SK-N-SH treated with all-trans-retinoic acid at 6 μM for 48 hours (cell line): ENCODE measurements at regions not wholly inside any gene's neighbourhood (a gene's known extent, or its start where the extent isn't known, plus 50 kb on each side); places are given as distances from the start of the nearest gene placed in this dataset.

Experiments
- ARNTL ChIP-seq: fragments of 450-650 bp; formaldehyde crosslinking; IDR thresholded peaks from 2 replicates; pipeline ENCODE4 v1.5.0; 2020; ENCODE audit warnings: low read depth, mild to moderate bottlenecking, moderate library complexity, borderline replicate concordance
- CREB5 ChIP-seq: fragments of 250-450 bp; sonication (Bioruptor Pico); IDR thresholded peaks from 2 replicates; pipeline ENCODE4 v1.5.1; 2020; ENCODE audit warnings: low read depth, mild to moderate bottlenecking, moderate library complexity
- CSDC2 ChIP-seq: fragments of 250-450 bp; sonication (Bioruptor Pico); IDR thresholded peaks from 2 replicates; pipeline ENCODE4 v1.5.0; 2020; ENCODE audit warnings: mild to moderate bottlenecking, moderate library complexity
- OSR1 ChIP-seq: fragments of 250-450 bp; sonication (Bioruptor Pico); IDR thresholded peaks from 2 replicates; pipeline ENCODE4 v1.8.0; 2022; ENCODE audit warnings: moderate library complexity, mild to moderate bottlenecking, inconsistent platforms
- POU6F1 ChIP-seq: fragments of 250-450 bp; sonication (Bioruptor Pico); IDR thresholded peaks from 2 replicates; pipeline ENCODE4 v1.8.0; 2021; ENCODE audit warnings: low read depth, mild to moderate bottlenecking, moderate library complexity, borderline replicate concordance
- TCF4 ChIP-seq: fragments of 250-450 bp; sonication (Bioruptor Pico); IDR thresholded peaks from 2 replicates; pipeline ENCODE4 v1.8.0; 2021; ENCODE audit warnings: mild to moderate bottlenecking, moderate library complexity, borderline replicate concordance
- TSHZ2 ChIP-seq: fragments of 250-450 bp; sonication (Bioruptor Pico); IDR thresholded peaks from 2 replicates; pipeline ENCODE4 v1.5.0; 2020; ENCODE audit warnings: mild to moderate bottlenecking, moderate library complexity
- ZNF565 ChIP-seq: fragments of 450-650 bp; formaldehyde crosslinking; conservative IDR thresholded peaks from 2 replicates; pipeline ENCODE4 v1.5.0; 2020; ENCODE audit warnings: low read depth, mild to moderate bottlenecking, moderate library complexity
- ZNF8 ChIP-seq: fragments of 450-650 bp; formaldehyde crosslinking; IDR thresholded peaks from 2 replicates; pipeline ENCODE4 v1.5.0; 2020; ENCODE audit warnings: mild to moderate bottlenecking, moderate library complexity
- TF ChIP-seq, protein P1 (sequence below): fragments of 250-450 bp; sonication (Bioruptor Pico); IDR thresholded peaks from 2 replicates; pipeline ENCODE4 v1.8.0; 2020; ENCODE audit warnings: mild to moderate bottlenecking, moderate library complexity, borderline replicate concordance

- TF ChIP-seq CREB5 (CRISPR knock-in tag) (no peak), CSDC2 (CRISPR knock-in tag) (no peak), POU6F1 (CRISPR knock-in tag) (no peak), ZNF8 (CRISPR knock-in tag) (no peak), ZNF565 (CRISPR knock-in tag) (no peak), TSHZ2 (CRISPR knock-in tag) (no peak), ARNTL (no peak), TCF4 (CRISPR knock-in tag) (no peak), OSR1 (no peak)
- TF ChIP-seq, protein P1, sequence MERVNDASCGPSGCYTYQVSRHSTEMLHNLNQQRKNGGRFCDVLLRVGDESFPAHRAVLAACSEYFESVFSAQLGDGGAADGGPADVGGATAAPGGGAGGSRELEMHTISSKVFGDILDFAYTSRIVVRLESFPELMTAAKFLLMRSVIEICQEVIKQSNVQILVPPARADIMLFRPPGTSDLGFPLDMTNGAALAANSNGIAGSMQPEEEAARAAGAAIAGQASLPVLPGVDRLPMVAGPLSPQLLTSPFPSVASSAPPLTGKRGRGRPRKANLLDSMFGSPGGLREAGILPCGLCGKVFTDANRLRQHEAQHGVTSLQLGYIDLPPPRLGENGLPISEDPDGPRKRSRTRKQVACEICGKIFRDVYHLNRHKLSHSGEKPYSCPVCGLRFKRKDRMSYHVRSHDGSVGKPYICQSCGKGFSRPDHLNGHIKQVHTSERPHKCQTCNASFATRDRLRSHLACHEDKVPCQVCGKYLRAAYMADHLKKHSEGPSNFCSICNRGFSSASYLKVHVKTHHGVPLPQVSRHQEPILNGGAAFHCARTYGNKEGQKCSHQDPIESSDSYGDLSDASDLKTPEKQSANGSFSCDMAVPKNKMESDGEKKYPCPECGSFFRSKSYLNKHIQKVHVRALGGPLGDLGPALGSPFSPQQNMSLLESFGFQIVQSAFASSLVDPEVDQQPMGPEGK: no peak
Observed at GRCh38 chr5:91469517-91470165, 86.5 kb upstream of the ARRDC3 start.
